T-helper 1 cell treated with Interleukin-12 subunit alpha and Interleukin-12 subunit beta and Interleukin-4 antibody, amounts not matched to agents 30 μg/mL and 1 μg/mL, for 36 hours (primary cell): ENCODE measurements at regions not wholly inside any gene's neighbourhood (a gene's known extent, or its start where the extent isn't known, plus 50 kb on each side); places are given as distances from the start of the nearest gene placed in this dataset.

ENCODE experiments used
- H3K27ac Mint-ChIP-seq: one replicate; pipeline ENCODE4 v1.8.0; 2021; ENCODE audit warnings: mild to moderate bottlenecking, mixed read lengths
- H3K27me3 Mint-ChIP-seq: one replicate; pipeline ENCODE4 v1.8.0; 2021; ENCODE audit warnings: low read depth, mixed read lengths
- H3K36me3 Mint-ChIP-seq: one replicate; pipeline ENCODE4 v1.8.0; 2021; ENCODE audit warnings: low read depth, mixed read lengths
- H3K4me1 Mint-ChIP-seq: one replicate; pipeline ENCODE4 v1.8.0; 2021; ENCODE audit warnings: low read depth, mixed read lengths
- H3K4me3 Mint-ChIP-seq: one replicate; pipeline ENCODE4 v1.8.0; 2021; ENCODE audit warnings: mild to moderate bottlenecking, moderate library complexity, mixed read lengths
- H3K9me3 Mint-ChIP-seq: one replicate; pipeline ENCODE4 v1.8.0; 2021; ENCODE audit warnings: mixed read lengths

DNA sequence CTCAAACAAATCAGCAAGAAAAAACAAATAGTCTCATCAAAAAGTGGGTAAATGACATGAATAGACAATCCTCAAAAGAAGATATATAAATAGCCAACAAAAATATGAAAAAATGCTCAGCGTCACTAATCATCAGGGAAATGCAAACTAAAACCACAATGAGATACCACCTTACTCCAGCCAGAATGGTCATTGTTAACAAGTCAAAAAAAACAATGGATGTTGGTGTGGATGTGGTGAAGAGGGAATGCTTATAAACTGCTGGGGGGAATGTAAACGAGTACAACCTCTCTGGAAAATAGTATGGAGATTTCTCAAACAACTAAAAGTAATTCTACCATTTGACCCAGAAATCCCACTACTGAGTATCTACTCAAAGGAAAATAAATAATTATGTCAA lies 239.2 kb upstream of the RFC3 start:
- H3K36me3 Mint-ChIP-seq: no peaks in the 10 kb centered on the region

DNA sequence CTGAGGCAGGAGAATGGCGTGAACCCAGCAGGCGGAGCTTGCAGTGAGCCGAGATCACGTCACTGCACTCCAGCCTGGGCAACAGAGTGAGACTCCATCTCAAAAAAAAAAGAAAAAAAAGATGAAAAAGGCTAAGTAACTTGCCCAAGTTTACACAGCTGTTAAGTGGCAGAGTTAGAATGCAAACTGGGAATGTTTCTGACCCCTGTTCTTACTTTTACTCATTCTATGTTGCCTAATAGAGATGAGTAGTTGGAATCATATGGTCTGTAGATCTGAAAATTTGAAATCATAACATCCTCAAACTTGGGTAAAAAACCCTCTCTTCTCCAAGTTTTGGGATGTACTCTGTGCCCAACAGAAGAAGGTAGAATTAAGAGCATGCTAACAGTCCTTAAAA lies 235.8 kb upstream of the RFC3 start:
- Mint-ChIP-seq H3K4me3 (no peak overlapping the region), H3K9me3 (peaks cover 11% of the 10 kb centered on the region), H3K27ac (no peak overlapping the region), H3K27me3 (peaks cover 7% of the 10 kb centered on the region), H3K36me3 (no peaks in the 10 kb centered on the region), H3K4me1 (no peaks in the 10 kb centered on the region)

More for the DNA sequence above, 239.2 kb upstream of the RFC3 start:
- Mint-ChIP-seq H3K4me3 (no peak overlapping the region), H3K9me3 (no peaks in the 10 kb centered on the region), H3K27me3 (peaks cover 7% of the 10 kb centered on the region), H3K4me1 (no peaks in the 10 kb centered on the region), H3K27ac (no peak overlapping the region)

DNA sequence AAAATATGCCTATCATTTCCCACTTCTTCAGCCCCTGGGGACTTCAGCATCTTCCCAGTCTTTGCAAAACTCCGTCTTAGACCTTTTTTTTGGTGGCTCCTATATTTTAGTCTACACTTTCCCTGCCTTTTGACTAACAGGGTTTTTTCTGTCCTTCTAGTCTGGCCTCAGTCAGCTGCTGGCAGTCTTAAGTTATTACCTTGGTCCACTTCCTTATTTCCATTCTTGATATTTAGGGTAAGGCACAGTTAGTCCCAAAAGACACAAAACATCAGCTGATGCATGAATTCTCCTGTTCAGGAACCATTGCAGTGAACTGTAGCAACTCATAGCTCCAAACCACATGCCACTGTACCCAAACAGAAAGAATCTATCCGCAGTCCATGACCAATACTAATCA lies 234.6 kb upstream of the RFC3 start:
- no peak overlapping the region for H3K4me3 Mint-ChIP-seq
- no peaks in the 10 kb centered on the region for H3K36me3 Mint-ChIP-seq
- H3K27me3 Mint-ChIP-seq: peaks cover 7% of the 10 kb centered on the region
- no peak overlapping the region for H3K27ac Mint-ChIP-seq
- H3K4me1 Mint-ChIP-seq: no peaks in the 10 kb centered on the region
- peaks cover 11% of the 10 kb centered on the region for H3K9me3 Mint-ChIP-seq

DNA sequence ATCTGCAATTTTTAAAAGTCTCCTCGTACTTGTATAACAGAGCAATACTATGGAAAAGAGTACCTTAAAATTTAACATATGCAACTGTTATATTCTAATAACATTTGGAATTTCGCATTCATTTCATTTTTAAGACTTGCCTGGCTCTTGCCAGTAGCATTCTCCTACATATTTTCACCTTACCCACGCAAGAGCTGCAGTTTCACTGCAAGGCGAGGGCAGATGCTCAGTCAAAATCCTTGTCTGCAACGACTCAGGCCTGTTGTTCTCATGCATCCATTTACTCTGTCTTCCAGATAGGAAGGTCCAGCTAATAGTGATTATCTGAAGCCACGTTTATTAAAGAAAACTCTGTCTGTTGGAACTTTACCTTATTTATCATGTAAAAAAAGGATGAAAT lies 227.0 kb upstream of the RFC3 start:
- no peaks in the 10 kb centered on the region for H3K36me3 Mint-ChIP-seq
- no peak overlapping the region for H3K4me3 Mint-ChIP-seq
- no peaks in the 10 kb centered on the region for H3K9me3 Mint-ChIP-seq
- no peaks in the 10 kb centered on the region for H3K4me1 Mint-ChIP-seq
- H3K27ac Mint-ChIP-seq: no peak overlapping the region
- no peaks in the 10 kb centered on the region for H3K27me3 Mint-ChIP-seq

DNA sequence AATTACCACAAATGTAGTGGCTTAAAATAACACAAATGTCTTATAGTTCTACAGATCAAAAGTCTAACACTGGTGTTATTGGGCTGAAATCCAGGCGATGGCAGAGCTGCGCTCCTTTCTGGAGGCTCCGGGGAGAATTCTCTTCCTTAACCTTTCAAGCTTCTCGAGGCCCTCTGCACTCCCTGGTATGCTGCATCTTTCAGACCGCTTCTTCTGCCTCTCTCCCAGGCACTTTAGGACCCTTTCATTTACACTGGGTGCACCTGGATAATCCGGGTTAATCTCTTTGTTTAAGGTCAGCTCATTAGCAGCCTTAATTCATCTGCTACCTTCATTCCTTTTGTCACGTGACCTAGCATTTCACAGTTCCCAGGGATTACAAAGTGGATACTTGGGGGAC lies 211.3 kb upstream of the RFC3 start:
- H3K36me3 Mint-ChIP-seq: peaks cover 7% of the 10 kb centered on the region
- no peak overlapping the region for H3K27ac Mint-ChIP-seq
- H3K4me3 Mint-ChIP-seq: no peak overlapping the region
- peaks cover 13% of the 10 kb centered on the region for H3K9me3 Mint-ChIP-seq
- peaks cover 14% of the 10 kb centered on the region for H3K4me1 Mint-ChIP-seq
- H3K27me3 Mint-ChIP-seq: no peaks in the 10 kb centered on the region

DNA sequence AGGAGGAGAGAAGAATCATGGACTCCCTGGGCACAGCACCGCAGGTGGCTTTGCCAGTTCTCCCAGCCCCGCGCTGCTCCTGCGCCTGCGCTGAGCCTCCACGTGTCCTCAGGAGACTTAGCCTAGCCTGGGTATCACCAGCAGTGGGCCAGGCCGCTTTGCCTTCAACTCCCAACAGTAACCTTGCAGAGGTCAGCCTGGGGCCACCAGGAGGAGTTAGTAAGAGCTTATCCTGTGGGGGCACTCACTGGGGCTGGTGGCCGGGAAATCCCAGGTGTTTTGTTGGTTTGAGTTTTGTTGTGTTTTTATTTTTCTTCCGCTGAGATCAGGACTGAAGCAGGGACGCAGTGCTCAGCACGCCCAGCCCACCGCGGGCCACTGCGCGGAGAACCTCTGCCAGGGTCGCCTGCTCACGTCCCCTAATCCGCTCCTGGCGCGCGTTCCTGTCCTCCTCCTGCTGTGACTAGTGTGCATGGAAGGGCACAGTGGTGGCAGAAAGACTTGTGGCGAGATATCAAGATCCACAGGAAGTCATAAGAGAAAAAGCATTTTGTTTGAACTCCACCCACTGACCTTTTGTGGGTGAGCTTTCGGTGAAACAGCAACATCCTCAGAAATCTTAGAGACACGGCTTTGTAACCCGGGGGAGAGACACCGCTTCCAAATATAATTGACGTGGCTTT lies 207.4 kb upstream of the RFC3 start:
- H3K27ac Mint-ChIP-seq: peak overlapping the region; percentile 92
- H3K9me3 Mint-ChIP-seq: no peaks in the 10 kb centered on the region
- H3K36me3 Mint-ChIP-seq: peaks cover 4% of the 10 kb centered on the region
- peak overlapping the region; percentile 73 for H3K4me3 Mint-ChIP-seq
- peaks cover 32% of the 10 kb centered on the region for H3K4me1 Mint-ChIP-seq
- H3K27me3 Mint-ChIP-seq: no peaks in the 10 kb centered on the region

DNA sequence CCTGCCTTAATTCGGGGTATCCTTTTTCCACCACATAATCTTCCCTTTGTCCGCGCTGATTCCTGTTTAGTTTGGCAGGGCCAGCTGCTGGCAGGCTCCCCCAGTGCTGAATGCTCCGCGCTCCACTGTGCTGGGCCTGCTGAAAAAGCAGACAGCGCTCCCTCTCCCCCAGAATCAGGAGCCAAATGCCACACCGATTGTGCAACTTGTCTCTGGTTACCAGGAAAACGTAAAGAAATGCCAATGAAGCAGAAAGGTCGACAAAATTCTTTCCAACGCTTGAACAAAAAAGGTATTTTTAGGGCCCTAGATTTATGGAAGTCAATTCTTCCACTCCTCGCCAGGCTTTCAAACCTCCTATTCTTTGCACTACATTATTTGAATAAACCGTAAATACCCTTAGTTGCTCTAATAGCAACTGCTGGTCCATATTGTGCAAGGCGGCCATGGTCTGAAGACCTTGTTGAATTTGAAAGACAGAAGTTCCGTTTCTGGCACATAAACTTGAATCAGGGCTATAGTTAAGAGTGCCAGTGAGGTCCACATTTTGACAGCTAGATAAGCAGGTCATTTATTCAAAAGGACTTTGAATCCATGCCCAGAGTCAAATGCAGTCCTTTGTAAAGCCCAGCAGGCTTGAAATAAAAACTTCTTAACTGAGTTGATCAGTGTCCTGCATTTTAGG lies 206.7 kb upstream of the RFC3 start:
- Mint-ChIP-seq H3K27me3 (no peaks in the 10 kb centered on the region), H3K4me1 (peaks cover 32% of the 10 kb centered on the region), H3K27ac (peak overlapping the region; percentile 92)

DNA sequence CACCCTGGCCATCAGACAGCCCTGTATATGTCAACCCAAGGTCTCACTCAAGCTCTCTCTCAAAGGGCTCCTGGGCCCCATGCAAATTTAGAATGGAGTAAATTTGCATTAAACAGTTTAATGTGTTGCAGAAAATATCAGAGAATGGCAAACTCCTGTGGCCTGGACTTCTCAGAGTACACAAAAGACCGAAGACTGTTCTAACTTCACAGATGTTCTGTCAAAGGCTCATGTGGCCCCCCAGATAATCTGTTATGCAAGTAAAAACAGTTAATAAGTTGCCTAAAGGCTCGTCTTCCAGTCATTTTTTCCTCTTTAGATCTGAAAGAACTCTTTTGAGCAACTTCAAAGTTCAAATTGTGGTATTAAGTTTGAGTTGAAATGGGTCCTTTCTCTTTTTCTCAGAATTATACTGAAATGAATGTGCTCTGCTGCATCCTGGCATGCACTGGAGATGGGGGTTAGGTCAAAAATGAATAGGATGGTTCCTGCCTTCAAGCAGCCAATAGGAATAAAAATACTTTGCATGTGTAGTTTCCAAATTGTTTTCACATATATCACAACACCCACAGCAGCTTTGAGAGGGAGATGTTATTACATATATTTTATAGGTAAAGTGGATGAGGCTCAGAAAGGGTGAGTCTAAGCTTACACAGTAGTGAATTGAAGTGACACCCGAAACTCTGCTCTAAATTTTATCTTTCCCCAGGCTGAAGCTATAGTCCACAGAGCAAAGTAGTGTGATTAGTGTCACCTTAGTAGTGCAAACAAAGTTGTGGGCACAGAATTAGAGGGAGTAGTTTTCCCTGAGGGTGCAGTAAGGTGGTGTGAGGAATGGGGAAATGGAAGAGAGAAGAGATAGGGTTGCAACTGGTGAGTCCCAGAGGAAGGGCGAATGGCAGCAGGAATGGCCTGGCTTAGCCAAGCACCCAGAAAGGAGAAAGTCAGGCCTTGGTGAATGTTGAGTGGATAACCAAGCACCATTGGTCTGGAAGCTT lies 205.0 kb upstream of the RFC3 start:
- Mint-ChIP-seq H3K9me3 (no peaks in the 10 kb centered on the region), H3K27me3 (no peaks in the 10 kb centered on the region), H3K27ac (peak overlapping the region; percentile 69), H3K4me1 (peaks cover 32% of the 10 kb centered on the region), H3K36me3 (peaks cover 4% of the 10 kb centered on the region), H3K4me3 (peak overlapping the region; percentile 1)

More for the DNA sequence above, 206.7 kb upstream of the RFC3 start:
- H3K4me3 Mint-ChIP-seq: peak overlapping the region; percentile 73
- peaks cover 4% of the 10 kb centered on the region for H3K36me3 Mint-ChIP-seq
- H3K9me3 Mint-ChIP-seq: no peaks in the 10 kb centered on the region

DNA sequence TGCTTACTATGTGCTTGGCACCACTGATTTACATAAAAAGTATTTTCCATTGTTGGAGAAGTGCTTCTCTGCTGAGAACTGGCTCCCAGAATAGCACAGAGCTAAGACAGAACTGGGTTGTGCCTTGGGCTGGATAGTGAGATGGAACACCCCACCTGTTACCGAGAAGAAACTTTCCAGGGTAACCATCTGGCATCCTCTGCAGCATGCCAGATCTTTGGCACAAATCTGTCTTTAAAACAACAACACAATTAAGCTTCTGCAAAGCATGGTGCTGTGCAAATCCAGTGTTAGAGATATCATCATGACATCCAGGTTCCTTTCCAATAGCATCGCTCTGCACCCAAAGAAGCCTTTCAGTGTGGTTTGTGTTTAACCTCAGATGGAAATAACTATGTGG lies 202.5 kb upstream of the RFC3 start:
- no peak overlapping the region for H3K4me3 Mint-ChIP-seq
- no peaks in the 10 kb centered on the region for H3K27me3 Mint-ChIP-seq
- H3K9me3 Mint-ChIP-seq: no peaks in the 10 kb centered on the region
- peaks cover 31% of the 10 kb centered on the region for H3K4me1 Mint-ChIP-seq
- H3K27ac Mint-ChIP-seq: no peak overlapping the region
- H3K36me3 Mint-ChIP-seq: peaks cover 4% of the 10 kb centered on the region

DNA sequence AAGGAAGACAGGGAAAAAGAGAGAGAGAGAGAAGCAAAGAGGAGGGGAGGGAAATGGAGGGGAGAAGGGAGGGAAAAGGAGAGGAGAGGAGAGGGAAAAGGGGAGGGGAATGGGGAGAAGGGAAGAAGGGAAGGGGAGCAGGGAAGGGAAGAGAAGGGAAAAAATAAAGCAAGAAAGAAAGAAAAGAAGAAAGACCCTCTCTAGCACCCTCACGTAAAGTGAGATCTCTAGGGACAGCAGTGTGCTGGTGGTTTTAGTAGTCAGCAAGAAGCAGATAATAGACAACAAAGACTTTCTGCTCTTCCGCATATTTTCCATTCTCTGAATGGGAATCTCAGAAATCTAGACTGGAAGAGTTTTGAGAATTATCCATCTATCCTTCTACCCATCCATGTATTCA lies 201.8 kb upstream of the RFC3 start:
- Mint-ChIP-seq H3K36me3 (no peaks in the 10 kb centered on the region), H3K9me3 (no peaks in the 10 kb centered on the region), H3K27me3 (no peaks in the 10 kb centered on the region), H3K4me3 (no peak overlapping the region), H3K27ac (no peak overlapping the region), H3K4me1 (peaks cover 24% of the 10 kb centered on the region)

DNA sequence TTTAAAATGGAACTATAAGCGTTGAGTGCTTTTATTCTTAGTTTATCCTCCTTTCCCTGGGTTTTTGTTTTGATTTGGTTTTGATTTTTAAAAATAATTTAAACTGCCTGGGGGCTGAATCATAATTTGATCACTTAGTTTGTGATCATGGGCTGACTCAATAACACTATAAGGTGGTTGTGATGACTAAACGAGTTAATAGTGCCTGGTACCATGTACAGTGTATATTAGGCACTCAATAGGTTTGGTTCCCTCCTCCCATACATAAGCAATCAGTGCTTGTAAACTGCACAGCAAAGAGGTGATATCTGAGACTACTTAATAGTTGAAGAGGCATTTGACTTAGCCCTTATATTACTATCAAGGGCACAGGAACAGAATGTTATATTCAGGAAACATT lies 200.9 kb upstream of the RFC3 start:
- Mint-ChIP-seq H3K27me3 (no peaks in the 10 kb centered on the region), H3K27ac (no peak overlapping the region), H3K9me3 (no peaks in the 10 kb centered on the region), H3K4me1 (peaks cover 17% of the 10 kb centered on the region), H3K36me3 (no peaks in the 10 kb centered on the region), H3K4me3 (no peak overlapping the region)

DNA sequence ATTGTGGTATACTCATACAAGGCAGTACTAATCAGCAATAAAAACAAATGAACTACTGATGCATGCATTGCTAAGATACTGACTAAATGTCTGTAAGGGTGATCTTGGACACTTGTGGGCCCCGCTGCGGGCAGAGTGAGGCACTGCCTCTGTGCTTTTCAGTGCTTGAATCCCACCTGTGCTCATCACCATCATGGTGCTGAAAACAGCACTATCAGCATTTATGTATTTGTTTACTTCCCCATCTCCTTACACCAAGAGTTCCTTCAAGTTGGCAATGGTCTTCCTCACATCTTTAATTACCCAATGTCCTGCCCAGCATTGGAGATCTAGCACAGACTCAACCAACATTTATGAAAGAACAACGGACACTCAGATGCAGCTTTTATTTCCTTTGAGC lies 193.7 kb upstream of the RFC3 start:
- no peak overlapping the region for H3K4me3 Mint-ChIP-seq
- no peaks in the 10 kb centered on the region for H3K36me3 Mint-ChIP-seq
- H3K27me3 Mint-ChIP-seq: no peaks in the 10 kb centered on the region
- H3K4me1 Mint-ChIP-seq: peaks cover 6% of the 10 kb centered on the region
- no peak overlapping the region for H3K27ac Mint-ChIP-seq
- no peaks in the 10 kb centered on the region for H3K9me3 Mint-ChIP-seq

DNA sequence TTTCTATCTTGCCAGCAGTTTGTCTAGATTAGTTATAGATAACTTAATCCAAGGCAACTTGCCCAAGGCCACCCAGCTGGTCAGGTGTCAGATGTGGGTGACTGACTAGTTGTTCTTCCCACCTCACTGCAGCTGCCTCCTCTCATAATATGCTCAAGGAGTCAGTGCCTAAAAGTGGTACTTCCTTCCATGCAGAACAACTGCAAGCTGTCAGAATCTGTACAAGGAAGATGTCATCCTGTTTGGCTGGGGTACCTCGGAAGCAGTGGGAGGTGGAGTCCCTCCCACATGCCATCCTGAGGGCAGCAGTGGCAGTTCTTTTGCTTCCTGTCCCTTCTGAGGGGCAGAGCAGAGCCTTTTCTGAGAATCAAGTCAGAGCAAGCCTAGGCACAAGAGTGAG lies 193.2 kb upstream of the RFC3 start:
- H3K4me1 Mint-ChIP-seq: peaks cover 6% of the 10 kb centered on the region

DNA sequence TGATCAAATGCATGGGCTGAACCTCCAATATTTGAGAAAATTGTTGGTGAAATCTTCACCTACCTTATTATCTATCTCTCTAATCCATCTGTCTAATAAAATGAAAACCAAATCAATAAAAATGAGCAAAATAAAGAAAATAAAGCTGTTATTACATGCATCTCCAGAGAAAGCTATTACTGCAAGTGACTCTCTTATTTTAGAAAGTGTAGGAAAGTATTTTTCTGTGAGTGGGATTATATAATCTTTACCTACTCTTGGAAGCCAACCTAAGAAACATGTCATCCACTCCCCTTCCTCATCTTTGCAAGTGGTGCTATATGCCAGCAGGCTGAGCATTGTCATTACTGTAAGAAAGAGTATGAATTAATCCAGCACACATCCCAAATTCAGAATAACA lies 191.5 kb upstream of the RFC3 start:
- Mint-ChIP-seq H3K27ac (no peak overlapping the region), H3K36me3 (no peaks in the 10 kb centered on the region), H3K9me3 (no peaks in the 10 kb centered on the region), H3K27me3 (no peaks in the 10 kb centered on the region), H3K4me3 (no peak overlapping the region), H3K4me1 (peaks cover 6% of the 10 kb centered on the region)

More for the DNA sequence above, 193.2 kb upstream of the RFC3 start:
- Mint-ChIP-seq H3K36me3 (no peaks in the 10 kb centered on the region), H3K4me3 (no peak overlapping the region), H3K27me3 (no peaks in the 10 kb centered on the region), H3K9me3 (no peaks in the 10 kb centered on the region), H3K27ac (no peak overlapping the region)
